ENCODE measurements at regions not wholly inside any gene's neighbourhood (a gene's known extent, or its start where the extent isn't known, plus 50 kb on each side); places are given as distances from the start of the nearest gene placed in this dataset.
"Not testable (repeated sequence)": the region's sequence is repeated elsewhere in the genome, so short reads cannot be mapped to it uniquely, and the experiment has no call there.

DNA sequence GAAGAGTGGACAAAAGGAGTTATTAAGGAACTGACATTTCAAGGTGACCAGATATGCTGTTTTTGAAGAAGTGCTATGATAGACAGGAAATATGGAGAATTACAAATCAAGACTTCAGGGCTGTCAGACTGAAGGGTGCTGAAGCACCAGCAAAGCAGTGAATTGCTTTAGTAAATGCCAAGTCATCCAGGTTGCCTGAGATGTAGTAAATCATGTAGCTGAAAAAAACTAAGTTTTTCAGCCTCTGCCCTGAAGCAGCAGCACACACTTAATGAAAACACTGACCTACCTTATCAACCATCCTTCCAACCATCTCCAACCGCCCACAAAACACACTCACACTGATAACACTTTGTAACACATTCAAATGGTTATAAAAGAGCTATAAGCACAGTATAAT lies 110.0 kb downstream of the PRR15 start:
- not testable (repeated sequence) for H3K9me3 ChIP-seq (ENCODE audit: control insufficient read depth, insufficient read depth, low read length); H3K4me3 ChIP-seq (ENCODE audit: low read length); DNase-seq (ENCODE audit: low read depth, low spot score); H3K36me3 ChIP-seq (ENCODE audit: control insufficient read depth, insufficient read depth, low read length); H3K27ac ChIP-seq (ENCODE audit: low read length); H3K4me1 ChIP-seq (ENCODE audit: control insufficient read depth, insufficient read depth, low read length); H3K27me3 ChIP-seq (ENCODE audit: control insufficient read depth, insufficient read depth, low read length)
- WGBS (ENCODE audit: insufficient coverage, insufficient read length) = no CpG with 5 or more reads among the region's 1 CpG

GRCh38 chr7:29674626-29675025 lies 111.0 kb downstream of the PRR15 start:
- H3K4me1 ChIP-seq (ENCODE audit: control insufficient read depth, insufficient read depth, low read length); H3K9me3 ChIP-seq (ENCODE audit: control insufficient read depth, insufficient read depth, low read length); DNase-seq (ENCODE audit: low read depth, low spot score); H3K36me3 ChIP-seq (ENCODE audit: control insufficient read depth, insufficient read depth, low read length); H3K27ac ChIP-seq (ENCODE audit: low read length); H3K27me3 ChIP-seq (ENCODE audit: control insufficient read depth, insufficient read depth, low read length); H3K4me3 ChIP-seq (ENCODE audit: low read length): not testable (repeated sequence)
- no CpG with 5 or more reads among the region's 6 CpGs for WGBS (ENCODE audit: insufficient coverage, insufficient read length)

GRCh38 chr7:29677254-29677653 lies 113.6 kb downstream of the PRR15 start:
- not testable (repeated sequence) for H3K36me3 ChIP-seq (ENCODE audit: control insufficient read depth, insufficient read depth, low read length); H3K9me3 ChIP-seq (ENCODE audit: control insufficient read depth, insufficient read depth, low read length); DNase-seq (ENCODE audit: low read depth, low spot score); H3K27me3 ChIP-seq (ENCODE audit: control insufficient read depth, insufficient read depth, low read length); H3K4me3 ChIP-seq (ENCODE audit: low read length); H3K27ac ChIP-seq (ENCODE audit: low read length); H3K4me1 ChIP-seq (ENCODE audit: control insufficient read depth, insufficient read depth, low read length)
- WGBS (ENCODE audit: insufficient coverage, insufficient read length) = no CpG with 5 or more reads among the region's 2 CpGs

DNA sequence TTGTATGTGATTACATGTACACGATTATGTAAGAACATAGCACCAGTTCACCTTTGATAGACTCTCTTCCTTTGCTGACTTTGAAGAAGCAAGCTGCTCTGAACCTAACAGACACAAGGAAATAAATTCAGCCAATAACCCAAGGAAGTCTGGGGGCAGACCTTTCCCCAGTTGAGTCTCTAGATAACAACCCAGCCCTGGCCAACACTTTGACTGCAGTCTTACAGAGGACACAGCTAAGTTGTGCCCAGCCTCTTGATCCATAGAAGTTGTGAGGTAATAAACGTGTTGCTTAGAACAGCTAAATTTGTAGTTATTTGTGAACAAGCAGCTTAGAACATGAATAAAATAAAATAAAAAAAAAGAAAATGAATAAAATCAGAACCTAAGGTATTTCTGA lies 116.3 kb downstream of the PRR15 start:
- WGBS (ENCODE audit: insufficient coverage, insufficient read length) = no CpG with 5 or more reads among the region's 2 CpGs
- not testable (repeated sequence) for H3K36me3 ChIP-seq (ENCODE audit: control insufficient read depth, insufficient read depth, low read length); H3K4me1 ChIP-seq (ENCODE audit: control insufficient read depth, insufficient read depth, low read length); H3K27ac ChIP-seq (ENCODE audit: low read length); H3K4me3 ChIP-seq (ENCODE audit: low read length); H3K27me3 ChIP-seq (ENCODE audit: control insufficient read depth, insufficient read depth, low read length); H3K9me3 ChIP-seq (ENCODE audit: control insufficient read depth, insufficient read depth, low read length); DNase-seq (ENCODE audit: low read depth, low spot score)

- not testable (repeated sequence) for H3K27me3 ChIP-seq (ENCODE audit: control insufficient read depth, insufficient read depth, low read length); H3K9me3 ChIP-seq (ENCODE audit: control insufficient read depth, insufficient read depth, low read length); H3K27ac ChIP-seq (ENCODE audit: low read length); H3K4me3 ChIP-seq (ENCODE audit: low read length); DNase-seq (ENCODE audit: low read depth, low spot score); H3K36me3 ChIP-seq (ENCODE audit: control insufficient read depth, insufficient read depth, low read length); H3K4me1 ChIP-seq (ENCODE audit: control insufficient read depth, insufficient read depth, low read length)
- no CpG with 5 or more reads among the region's 2 CpGs for WGBS (ENCODE audit: insufficient coverage, insufficient read length)
Measured at GRCh38 chr7:29680601-29681000, 117.0 kb downstream of the PRR15 start.

- H3K4me1 ChIP-seq (ENCODE audit: control insufficient read depth, insufficient read depth, low read length); H3K27ac ChIP-seq (ENCODE audit: low read length); H3K27me3 ChIP-seq (ENCODE audit: control insufficient read depth, insufficient read depth, low read length); DNase-seq (ENCODE audit: low read depth, low spot score); H3K36me3 ChIP-seq (ENCODE audit: control insufficient read depth, insufficient read depth, low read length); H3K9me3 ChIP-seq (ENCODE audit: control insufficient read depth, insufficient read depth, low read length): not testable (repeated sequence)
- no CpG with 5 or more reads among the region's 34 CpGs for WGBS (ENCODE audit: insufficient coverage, insufficient read length)
- H3K4me3 ChIP-seq (ENCODE audit: low read length) = peak overlapping the region; percentile 70; the same call in 1 of the 2 replicates
Measured at GRCh38 chr7:29684151-29684786, 120.6 kb downstream of the PRR15 start.

DNA sequence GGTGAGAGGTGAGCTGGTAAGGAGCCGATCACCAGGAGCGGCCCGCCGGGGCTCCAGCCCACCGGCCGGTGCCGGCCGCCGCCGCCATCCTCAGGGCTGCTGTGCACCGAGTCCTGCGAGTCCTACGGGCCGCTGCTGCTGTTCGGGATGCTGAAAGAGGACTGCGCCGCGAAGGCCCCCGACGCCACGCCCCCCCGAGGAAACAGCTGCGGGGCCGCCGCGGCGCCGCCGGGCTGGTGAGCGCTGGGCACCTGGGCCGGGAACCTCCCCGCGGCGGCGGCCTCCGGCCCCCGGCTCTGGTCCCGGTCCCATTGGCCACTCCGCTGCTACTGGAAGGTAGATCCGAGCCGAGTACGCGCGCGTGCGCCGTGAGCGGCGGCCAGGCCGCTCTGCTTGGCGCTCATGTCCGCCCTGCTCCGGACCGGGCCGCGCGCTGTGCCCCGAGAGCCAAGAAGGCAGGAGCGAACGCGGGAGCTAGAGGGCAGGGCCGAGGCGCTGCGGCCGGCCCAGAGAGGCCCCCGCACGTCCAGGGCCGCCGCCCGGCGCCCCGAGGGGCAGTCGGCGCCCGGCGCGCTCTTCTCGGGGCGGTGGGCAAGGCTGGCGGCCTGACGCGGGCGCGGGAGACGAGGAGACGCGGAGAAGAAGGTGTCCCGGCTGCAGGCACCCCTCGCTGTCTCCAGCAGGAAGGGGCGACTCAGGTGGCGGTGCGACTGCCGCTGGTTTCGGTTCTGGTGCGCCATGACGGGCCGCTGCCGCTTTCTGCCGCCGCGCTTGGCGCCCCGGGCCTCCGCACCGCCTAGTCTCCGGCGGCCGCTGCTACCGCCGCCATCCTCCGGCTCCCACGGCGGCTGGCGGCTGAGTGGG lies 121.3 kb upstream of the WIPF3 start:
- peak overlapping the region; percentile 70 for H3K4me3 ChIP-seq (ENCODE audit: low read length)
- no peaks in the 10 kb centered on the region for H3K27me3 ChIP-seq (ENCODE audit: control insufficient read depth, insufficient read depth, low read length)
- no peak for DNase-seq (ENCODE audit: low read depth, low spot score)
- no peak overlapping the region for H3K27ac ChIP-seq (ENCODE audit: low read length)
- no peaks in the 10 kb centered on the region for H3K36me3 ChIP-seq (ENCODE audit: control insufficient read depth, insufficient read depth, low read length)
- no peaks in the 10 kb centered on the region for H3K4me1 ChIP-seq (ENCODE audit: control insufficient read depth, insufficient read depth, low read length)
- whole genome bisulfite sequencing (ENCODE audit: insufficient coverage, insufficient read length) = no CpG with 5 or more reads among the region's 114 CpGs
- H3K9me3 ChIP-seq (ENCODE audit: control insufficient read depth, insufficient read depth, low read length) = no peaks in the 10 kb centered on the region

- not testable (repeated sequence) for DNase-seq (ENCODE audit: low read depth, low spot score); H3K9me3 ChIP-seq (ENCODE audit: control insufficient read depth, insufficient read depth, low read length); H3K27ac ChIP-seq (ENCODE audit: low read length); H3K27me3 ChIP-seq (ENCODE audit: control insufficient read depth, insufficient read depth, low read length); H3K4me1 ChIP-seq (ENCODE audit: control insufficient read depth, insufficient read depth, low read length); H3K36me3 ChIP-seq (ENCODE audit: control insufficient read depth, insufficient read depth, low read length)
- H3K4me3 ChIP-seq (ENCODE audit: low read length) = peak overlapping the region; percentile 70; the same call in 1 of the 2 replicates
- WGBS (ENCODE audit: insufficient coverage, insufficient read length) = no CpG with 5 or more reads among the region's 21 CpGs
Measured at GRCh38 chr7:29685651-29686271, 120.5 kb upstream of the WIPF3 start.

DNA sequence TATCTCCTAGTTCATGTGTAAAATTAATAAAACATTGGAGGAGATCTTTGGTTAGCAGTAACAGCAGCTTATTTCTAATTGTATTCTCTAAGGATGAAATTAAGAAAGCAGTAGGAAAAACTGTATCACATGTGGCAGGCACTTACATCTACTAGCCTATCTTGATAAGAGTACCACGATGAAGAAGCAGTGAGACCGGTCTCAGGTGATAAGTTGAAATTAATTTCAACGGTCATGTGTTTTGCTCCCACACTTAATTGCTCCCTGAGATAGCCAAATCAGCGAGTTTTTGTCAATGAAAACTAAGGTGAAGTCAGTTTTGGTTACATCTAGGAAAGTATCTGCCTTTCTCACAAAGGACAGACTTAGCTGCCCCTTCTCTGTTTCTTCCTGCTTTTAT lies 115.8 kb upstream of the WIPF3 start:
- not testable (repeated sequence) for H3K4me1 ChIP-seq (ENCODE audit: control insufficient read depth, insufficient read depth, low read length); H3K4me3 ChIP-seq (ENCODE audit: low read length); H3K36me3 ChIP-seq (ENCODE audit: control insufficient read depth, insufficient read depth, low read length); H3K9me3 ChIP-seq (ENCODE audit: control insufficient read depth, insufficient read depth, low read length); DNase-seq (ENCODE audit: low read depth, low spot score); H3K27ac ChIP-seq (ENCODE audit: low read length); H3K27me3 ChIP-seq (ENCODE audit: control insufficient read depth, insufficient read depth, low read length)
- no CpG with 5 or more reads among the region's 4 CpGs for WGBS (ENCODE audit: insufficient coverage, insufficient read length)

- H3K9me3 ChIP-seq (ENCODE audit: control insufficient read depth, insufficient read depth, low read length); H3K36me3 ChIP-seq (ENCODE audit: control insufficient read depth, insufficient read depth, low read length); H3K27ac ChIP-seq (ENCODE audit: low read length); H3K4me3 ChIP-seq (ENCODE audit: low read length); DNase-seq (ENCODE audit: low read depth, low spot score); H3K27me3 ChIP-seq (ENCODE audit: control insufficient read depth, insufficient read depth, low read length); H3K4me1 ChIP-seq (ENCODE audit: control insufficient read depth, insufficient read depth, low read length): not testable (repeated sequence)
- no CpG with 5 or more reads among the region's 5 CpGs for WGBS (ENCODE audit: insufficient coverage, insufficient read length)
Measured at GRCh38 chr7:29696402-29696801, 109.9 kb upstream of the WIPF3 start.
